ENCODE measurements at regions not wholly inside any gene's neighbourhood (a gene's known extent, or its start where the extent isn't known, plus 50 kb on each side); places are given as distances from the start of the nearest gene placed in this dataset.

GRCh38 chr7:91514591-91514990, 250.4 kb downstream of the FZD1 start (continued):
- TF ChIP-seq ZGPAT (CRISPR knock-in tag; IDR thresholded peaks at IDR 0.05), result no peak

GRCh38 chr7:91515961-91516360, 251.7 kb downstream of the FZD1 start:
- in situ Hi-C loops (cut with HindIII; ENCODE audit: extremely low pct_ligation_motif_present, low pct_unique_long_range_greater_than_20kb), result no loop called here
- no peak overlapping the region for H3K27ac ChIP-seq (ENCODE audit: extremely low read length, insufficient read depth, low read length)
- POLR2A ChIA-PET, result no interaction called here
- H3K79me2 ChIP-seq (ENCODE audit: insufficient read depth, low read length), result no peaks in the 10 kb centered on the region
- no peak overlapping the region for H3K9ac ChIP-seq (ENCODE audit: insufficient read depth, low read depth, low read length)
- WGBS (ENCODE audit: low lambda C conversion rate), result 0% methylated on average over 1 of the region's 1 CpG
- CTCF ChIA-PET (ENCODE audit: low intra/inter-chr PET ratio, low total read pairs), result no interaction called here
- H3K36me3 ChIP-seq (replicated peaks in 1 of 2; ENCODE audit: control insufficient read depth in 1 of 2, insufficient read depth in 2 of 2, low read length in 2 of 2), result no peaks in the 10 kb centered on the region
- H4K20me1 ChIP-seq (ENCODE audit: insufficient read depth, low read length), result no peaks in the 10 kb centered on the region
- FAIRE-seq (no peak), ATAC-seq (no peak), DNase-seq (ENCODE audit: low spot score) (no peak)
- intact Hi-C loops (cut with micrococcal nuclease; ENCODE audit: unreplicated experiment), result no loop called here
- no peaks in the 10 kb centered on the region for H3K9me3 ChIP-seq (ENCODE audit: low read length)
- H3K4me1 ChIP-seq (ENCODE audit: insufficient read depth, low read length), result no peaks in the 10 kb centered on the region
- BruUV-seq (replicated peaks), result no TSS peak
- no peak overlapping the region for H2AFZ ChIP-seq (ENCODE audit: low read length)
- no peaks in the 10 kb centered on the region for H3K27me3 ChIP-seq (ENCODE audit: control insufficient read depth in 1 of 2, insufficient read depth in 2 of 2, low read length in 2 of 2)
- no peak overlapping the region for H3K4me3 ChIP-seq (replicated peaks in 1 of 3; ENCODE audit: insufficient read depth in 1 of 3, low read depth in 2 of 3, low read length in 3 of 3)
- no peak overlapping the region for H3K4me2 ChIP-seq (ENCODE audit: low read depth, low read length)
- TF ChIP-seq TBP (CRISPR knock-in tag; IDR thresholded peaks at IDR 0.05) (no peak), ZNF33A (CRISPR knock-in tag; IDR thresholded peaks at IDR 0.05; ENCODE audit: borderline replicate concordance) (no peak), THAP8 (CRISPR knock-in tag; IDR thresholded peaks at IDR 0.05; ENCODE audit: borderline replicate concordance) (no peak), HNRNPH1 (optimal IDR thresholded peaks at IDR 0.05; ENCODE audit: low read depth, low read length) (no peak), ZBTB38 (CRISPR knock-in tag; IDR thresholded peaks at IDR 0.05) (no peak), CREB3 (CRISPR knock-in tag; IDR thresholded peaks at IDR 0.05) (no peak), ZNF580 (CRISPR knock-in tag; IDR thresholded peaks at IDR 0.05; ENCODE audit: borderline replicate concordance, low read depth) (no peak), CCAR2 (optimal IDR thresholded peaks at IDR 0.05; ENCODE audit: low read depth, low read length) (no peak), CEBPB (IDR thresholded peaks at IDR 0.05; ENCODE audit: borderline replicate concordance, low read depth, low read length) (no peak), PRDM15 (CRISPR knock-in tag; IDR thresholded peaks at IDR 0.05) (no peak), ZBTB7B (CRISPR knock-in tag; IDR thresholded peaks at IDR 0.05) (no peak), ZNF644 (CRISPR knock-in tag; IDR thresholded peaks at IDR 0.05; ENCODE audit: low read depth) (no peak)

Data from HepG2 (cell line).